GM12874 (cell line): ENCODE measurements at regions not wholly inside any gene's neighbourhood (a gene's known extent, or its start where the extent isn't known, plus 50 kb on each side); places are given as distances from the start of the nearest gene placed in this dataset.

Experiments
- CTCF ChIP-seq: IDR thresholded peaks from 2 replicates; pipeline ENCODE4 v1.5.1; 2011; ENCODE audit warnings: low read depth, mild to moderate bottlenecking, control low read depth, low read length, moderate library complexity; ENCODE audit not compliant: insufficient read depth

DNA sequence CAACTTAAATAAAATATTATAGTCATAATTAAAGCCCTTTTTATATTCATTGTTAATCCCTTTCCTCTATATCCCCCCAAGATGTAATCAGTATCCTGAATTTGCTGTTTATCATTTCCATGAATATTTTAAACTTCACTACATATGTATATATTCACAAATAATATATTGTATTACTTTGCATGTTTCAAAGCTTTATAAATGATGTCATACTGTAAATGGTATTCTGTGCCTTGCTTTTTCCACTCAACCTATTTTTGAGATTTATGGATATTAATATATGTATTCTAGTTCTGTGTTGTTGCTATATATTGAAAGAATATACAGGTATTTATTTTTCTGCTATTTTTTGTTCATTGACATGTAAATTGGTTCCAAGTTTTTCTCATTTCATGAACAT lies 173.1 kb downstream of the CCDC71L start:
- TF ChIP-seq CTCF, result no peak

- TF ChIP-seq CTCF, result no peak
Measured at GRCh38 chr7:106486331-106486730, 174.6 kb downstream of the CCDC71L start.

- no peak for TF ChIP-seq CTCF
Measured at GRCh38 chr7:106485919-106486318, 175.0 kb downstream of the CCDC71L start.

GRCh38 chr7:106485031-106485551 lies 175.9 kb downstream of the CCDC71L start:
- TF ChIP-seq CTCF, result no peak

GRCh38 chr7:106484562-106484961 lies 176.4 kb downstream of the CCDC71L start:
- TF ChIP-seq CTCF, result no peak

- TF ChIP-seq CTCF, result no peak
Measured at GRCh38 chr7:106482091-106482490, 178.9 kb downstream of the CCDC71L start.

DNA sequence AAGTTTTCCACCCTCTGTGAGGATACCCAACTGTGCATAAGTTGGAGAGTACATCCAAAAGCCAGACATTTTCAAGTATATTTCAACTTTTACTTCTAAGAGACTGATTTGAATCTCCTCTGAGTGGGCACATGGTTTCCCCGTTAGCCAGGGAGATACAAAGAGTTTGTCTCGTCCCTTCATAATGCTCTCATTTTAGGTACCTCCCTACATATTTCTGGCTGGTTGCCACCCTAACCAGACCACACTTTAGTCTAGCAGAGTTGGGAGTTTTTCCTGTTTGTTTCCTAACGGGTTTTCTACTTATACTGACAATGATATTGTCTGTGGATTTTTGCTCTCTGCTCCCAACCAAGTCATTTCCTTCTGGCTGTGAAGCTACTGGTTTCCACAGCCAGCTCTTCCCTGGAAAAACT lies 180.3 kb downstream of the CCDC71L start:
- TF ChIP-seq CTCF, result no peak
